Femur (tissue), 1 donor: ENCODE measurements at regions not wholly inside any gene's neighbourhood (a gene's known extent, or its start where the extent isn't known, plus 50 kb on each side); places are given as distances from the start of the nearest gene placed in this dataset.

Experiments
- DNase-seq: peaks from one replicate; pipeline ENCODE4 v3.0.0-alpha.2; 2017

GRCh38 chr16:72444696-72445095, 272.7 kb upstream of the PMFBP1 start:
- DNase-seq: no peak

- DNase-seq: no peak
Measured at GRCh38 chr16:72443809-72444208, 271.9 kb upstream of the PMFBP1 start.

GRCh38 chr16:72442385-72443158, 270.6 kb upstream of the PMFBP1 start:
- DNase-seq: no peak

GRCh38 chr16:72437891-72438290, 265.9 kb upstream of the PMFBP1 start:
- DNase-seq: no peak

- DNase-seq: no peak
Measured at GRCh38 chr16:72434159-72434558, 262.2 kb upstream of the PMFBP1 start.

- no peak for DNase-seq
Measured at GRCh38 chr16:72430121-72430520, 258.2 kb upstream of the PMFBP1 start.

GRCh38 chr16:72429671-72430081, 257.7 kb upstream of the PMFBP1 start:
- DNase-seq: no peak

GRCh38 chr16:72428681-72429376, 256.9 kb upstream of the PMFBP1 start:
- no peak for DNase-seq

GRCh38 chr16:72427783-72428331, 255.9 kb upstream of the PMFBP1 start:
- DNase-seq: no peak

GRCh38 chr16:72427051-72427782, 255.3 kb upstream of the PMFBP1 start:
- no peak for DNase-seq

- no peak for DNase-seq
Measured at GRCh38 chr16:72426386-72426785, 254.4 kb upstream of the PMFBP1 start.

- no peak for DNase-seq
Measured at GRCh38 chr16:72425571-72426341, 253.8 kb upstream of the PMFBP1 start.

- no peak for DNase-seq
Measured at GRCh38 chr16:72424757-72425156, 252.8 kb upstream of the PMFBP1 start.

GRCh38 chr16:72422308-72422897, 250.4 kb upstream of the PMFBP1 start:
- DNase-seq: no peak

GRCh38 chr16:72419638-72420037, 247.7 kb upstream of the PMFBP1 start:
- no peak for DNase-seq

- no peak for DNase-seq
Measured at GRCh38 chr16:72415379-72415778, 243.4 kb upstream of the PMFBP1 start.

GRCh38 chr16:72410492-72410891, 238.5 kb upstream of the PMFBP1 start:
- DNase-seq: no peak

GRCh38 chr16:72409423-72409822, 237.5 kb upstream of the PMFBP1 start:
- DNase-seq: no peak

GRCh38 chr16:72406390-72406789, 234.4 kb upstream of the PMFBP1 start:
- DNase-seq: no peak

GRCh38 chr16:72404299-72404698, 232.3 kb upstream of the PMFBP1 start:
- DNase-seq: no peak

- DNase-seq: no peak
Measured at GRCh38 chr16:72401084-72401361, 229.1 kb upstream of the PMFBP1 start.
